C4-2B (cell line): ENCODE measurements at regions not wholly inside any gene's neighbourhood (a gene's known extent, or its start where the extent isn't known, plus 50 kb on each side); places are given as distances from the start of the nearest gene placed in this dataset.

ENCODE experiments used
- H3K27ac ChIP-seq: fragments of 450-650 bp; 2 replicates; pipeline ENCODE4 v1.5.1; 2017
- ZFX ChIP-seq: fragments of 450-650 bp; IDR thresholded peaks from 2 replicates; pipeline ENCODE4 v1.6.1; 2017
- TF ChIP-seq, protein P1 (sequence below): fragments of 450-650 bp; conservative IDR thresholded peaks from 2 replicates; pipeline ENCODE4 v1.5.1; 2017; ENCODE audit warnings: mild to moderate bottlenecking

GRCh38 chr11:80255021-80255420, 814.2 kb upstream of the TENM4 start:
- no peak overlapping the region for H3K27ac ChIP-seq
- TF ChIP-seq, protein P1, sequence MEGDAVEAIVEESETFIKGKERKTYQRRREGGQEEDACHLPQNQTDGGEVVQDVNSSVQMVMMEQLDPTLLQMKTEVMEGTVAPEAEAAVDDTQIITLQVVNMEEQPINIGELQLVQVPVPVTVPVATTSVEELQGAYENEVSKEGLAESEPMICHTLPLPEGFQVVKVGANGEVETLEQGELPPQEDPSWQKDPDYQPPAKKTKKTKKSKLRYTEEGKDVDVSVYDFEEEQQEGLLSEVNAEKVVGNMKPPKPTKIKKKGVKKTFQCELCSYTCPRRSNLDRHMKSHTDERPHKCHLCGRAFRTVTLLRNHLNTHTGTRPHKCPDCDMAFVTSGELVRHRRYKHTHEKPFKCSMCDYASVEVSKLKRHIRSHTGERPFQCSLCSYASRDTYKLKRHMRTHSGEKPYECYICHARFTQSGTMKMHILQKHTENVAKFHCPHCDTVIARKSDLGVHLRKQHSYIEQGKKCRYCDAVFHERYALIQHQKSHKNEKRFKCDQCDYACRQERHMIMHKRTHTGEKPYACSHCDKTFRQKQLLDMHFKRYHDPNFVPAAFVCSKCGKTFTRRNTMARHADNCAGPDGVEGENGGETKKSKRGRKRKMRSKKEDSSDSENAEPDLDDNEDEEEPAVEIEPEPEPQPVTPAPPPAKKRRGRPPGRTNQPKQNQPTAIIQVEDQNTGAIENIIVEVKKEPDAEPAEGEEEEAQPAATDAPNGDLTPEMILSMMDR: no peak
- TF ChIP-seq ZFX: no peak

- TF ChIP-seq ZFX: no peak
- TF ChIP-seq, protein P1: no peak
- H3K27ac ChIP-seq: no peak overlapping the region
Observed at GRCh38 chr11:80241766-80242165, 800.9 kb upstream of the TENM4 start.

DNA sequence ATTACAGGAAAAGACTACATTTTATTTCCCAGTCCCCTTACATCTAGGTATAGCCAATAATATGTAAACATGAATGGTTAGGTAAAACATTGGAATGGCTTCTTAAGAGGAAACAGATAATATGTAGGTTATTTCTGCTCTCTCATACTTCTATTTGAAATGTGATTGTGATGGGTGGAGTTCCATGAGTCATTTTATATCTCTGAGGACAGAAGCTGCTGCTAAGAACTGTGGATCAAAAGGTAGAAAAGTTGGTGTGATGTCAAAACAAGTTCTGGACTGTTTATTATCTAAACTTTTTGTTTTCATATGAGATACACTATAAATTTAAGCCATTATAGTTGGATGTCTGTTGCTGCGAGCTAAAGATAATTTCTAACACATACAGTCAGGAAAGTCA, 799.4 kb upstream of the TENM4 start:
- TF ChIP-seq, protein P1: no peak
- TF ChIP-seq ZFX: no peak
- H3K27ac ChIP-seq: no peak overlapping the region

DNA sequence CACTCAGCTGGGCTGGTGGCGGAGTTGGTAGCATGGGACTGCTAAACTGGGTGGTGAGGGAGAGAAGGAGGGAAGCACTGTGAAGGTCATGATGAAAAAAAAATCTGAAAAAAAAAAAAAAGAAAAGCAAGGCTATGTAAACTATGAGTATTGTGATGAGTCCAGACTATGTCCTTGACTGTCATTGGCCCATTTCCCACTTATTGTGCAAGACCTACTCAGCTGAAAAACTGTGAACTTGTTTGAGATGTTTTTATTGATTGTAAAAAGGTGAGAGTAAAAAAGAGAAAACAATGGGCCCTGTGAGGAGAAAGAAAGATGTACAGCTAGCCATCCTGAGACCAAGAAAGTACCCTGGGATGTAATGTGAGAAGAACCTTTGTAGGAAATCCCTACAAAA, 798.4 kb upstream of the TENM4 start:
- no peak for TF ChIP-seq ZFX
- TF ChIP-seq, protein P1: no peak
- H3K27ac ChIP-seq: no peak overlapping the region

DNA sequence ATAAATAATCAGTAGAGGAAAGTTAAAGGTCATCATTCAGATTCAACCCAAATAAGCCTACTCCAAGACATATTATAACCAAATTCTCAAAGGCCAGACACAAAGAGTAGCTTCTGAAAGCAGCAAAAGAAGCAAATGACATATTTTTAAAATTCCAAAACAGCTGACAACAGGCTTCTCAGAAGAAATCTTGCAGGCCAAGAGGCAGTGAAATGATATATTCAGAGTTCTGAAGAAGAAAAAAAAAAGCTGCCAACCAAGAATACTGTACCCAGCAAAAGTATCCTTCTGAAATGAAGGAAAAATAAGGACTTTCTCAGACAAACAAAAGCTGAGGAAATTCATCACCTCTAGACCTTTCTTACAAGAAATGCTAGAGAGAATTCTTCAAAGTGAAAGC, 787.1 kb upstream of the TENM4 start:
- TF ChIP-seq, protein P1: no peak
- TF ChIP-seq ZFX: no peak

DNA sequence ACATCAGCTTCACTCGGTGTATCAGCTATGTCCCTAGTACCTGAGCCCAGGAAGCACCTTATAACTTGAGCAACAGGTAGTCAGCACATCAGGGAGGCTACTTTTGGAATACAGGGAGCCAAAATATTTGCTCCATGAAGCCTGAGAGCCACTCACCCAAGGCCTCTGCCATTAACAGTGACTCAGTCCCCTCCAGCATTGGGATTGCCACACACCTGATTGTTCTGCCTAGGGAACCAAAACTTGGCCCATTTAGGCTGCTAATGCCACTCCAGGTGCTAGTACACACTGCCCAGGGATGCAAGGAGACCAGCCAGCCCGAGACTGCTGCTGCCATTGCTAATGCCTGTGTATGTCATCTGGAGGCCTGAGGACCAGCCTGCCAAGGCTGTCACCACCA, 773.6 kb upstream of the TENM4 start:
- TF ChIP-seq ZFX: no peak
- TF ChIP-seq, protein P1: no peak
- no peak overlapping the region for H3K27ac ChIP-seq

More for the DNA sequence above, 787.1 kb upstream of the TENM4 start:
- no peak overlapping the region for H3K27ac ChIP-seq

GRCh38 chr11:80211673-80212072, 770.8 kb upstream of the TENM4 start:
- no peak for TF ChIP-seq ZFX
- no peak overlapping the region for H3K27ac ChIP-seq

- no peak for TF ChIP-seq ZFX
- H3K27ac ChIP-seq: no peak overlapping the region
Observed at GRCh38 chr11:80204021-80204420, 763.2 kb upstream of the TENM4 start.
